Trophoblast cell (in vitro differentiated cells and primary cell): ENCODE measurements at regions not wholly inside any gene's neighbourhood (a gene's known extent, or its start where the extent isn't known, plus 50 kb on each side); places are given as distances from the start of the nearest gene placed in this dataset.

Experiments
- DNase-seq, 2 donors: peaks; one replicate each; pipeline ENCODE4 v3.0.0-alpha.2; 2016
- H2AFZ ChIP-seq: 2 replicates; pipeline ENCODE4 v1.6.1; 2013; ENCODE audit warnings: low read length, moderate library complexity, mild to moderate bottlenecking; ENCODE audit not compliant: insufficient read depth, poor library complexity
- H2AK5ac ChIP-seq: 2 replicates; pipeline ENCODE4 v1.6.1; 2013; ENCODE audit warnings: mild to moderate bottlenecking, low read length
- H2BK120ac ChIP-seq: 2 replicates; pipeline ENCODE4 v1.6.1; 2013; ENCODE audit warnings: low read length, mild to moderate bottlenecking, moderate library complexity; ENCODE audit not compliant: insufficient read depth, poor library complexity
- H2BK12ac ChIP-seq: 2 replicates; pipeline ENCODE4 v1.6.1; 2013; ENCODE audit warnings: mild to moderate bottlenecking, low read length, moderate library complexity
- H2BK5ac ChIP-seq: 2 replicates; pipeline ENCODE4 v1.6.1; 2013; ENCODE audit warnings: low read length, low read depth, moderate library complexity, mild to moderate bottlenecking; ENCODE audit not compliant: poor library complexity
- H3K14ac ChIP-seq: 2 replicates; pipeline ENCODE4 v1.6.1; 2013; ENCODE audit warnings: mild to moderate bottlenecking, low read length
- H3K18ac ChIP-seq: 2 replicates; pipeline ENCODE4 v1.6.1; 2013; ENCODE audit warnings: mild to moderate bottlenecking, low read length
- H3K23ac ChIP-seq: 2 replicates; pipeline ENCODE4 v1.6.1; 2013; ENCODE audit warnings: low read length
- H3K27ac ChIP-seq: 2 replicates; pipeline ENCODE4 v1.5.1; 2013; ENCODE audit warnings: low read depth, mild to moderate bottlenecking, inconsistent platforms, low read length, moderate library complexity
- H3K27me3 ChIP-seq: 2 replicates; pipeline ENCODE4 v1.6.1; 2013; ENCODE audit warnings: inconsistent platforms, mild to moderate bottlenecking, low read length, moderate library complexity; ENCODE audit not compliant: insufficient read depth
- H3K36me3 ChIP-seq, 2 experiments: 1 replicate in 1 of 2; 2 replicates in 1 of 2; pipeline ENCODE4 v1.6.1; 2013; ENCODE audit warnings: low read length in 2 of 2, mild to moderate bottlenecking in 2 of 2, moderate library complexity in 1 of 2; ENCODE audit not compliant: insufficient read depth in 2 of 2, control insufficient read depth in 1 of 2
- H3K4ac ChIP-seq: 2 replicates; pipeline ENCODE4 v1.6.1; 2013; ENCODE audit warnings: low read depth, mild to moderate bottlenecking, low read length, moderate library complexity
- H3K4me1 ChIP-seq, 2 experiments: 1 replicate in 1 of 2; 2 replicates in 1 of 2; pipeline ENCODE4 v1.6.1; 2013; ENCODE audit warnings: low read length in 2 of 2, mild to moderate bottlenecking in 2 of 2, moderate library complexity in 1 of 2; ENCODE audit not compliant: insufficient read depth in 2 of 2, control insufficient read depth in 1 of 2
- H3K4me2 ChIP-seq: 2 replicates; pipeline ENCODE4 v1.6.1; 2013; ENCODE audit warnings: inconsistent platforms, mild to moderate bottlenecking, low read length, moderate library complexity
- H3K4me3 ChIP-seq: 2 replicates; pipeline ENCODE4 v1.5.1; 2013; ENCODE audit warnings: mild to moderate bottlenecking, low read depth, low read length, inconsistent platforms
- H3K79me1 ChIP-seq: one replicate; pipeline ENCODE4 v1.6.1; 2013; ENCODE audit warnings: low read length
- H3K79me2 ChIP-seq: 2 replicates; pipeline ENCODE4 v1.6.1; 2013; ENCODE audit warnings: low read length, mild to moderate bottlenecking; ENCODE audit not compliant: control insufficient read depth, insufficient read depth, poor library complexity
- H3K9ac ChIP-seq: 2 replicates; pipeline ENCODE4 v1.6.1; 2013; ENCODE audit warnings: mild to moderate bottlenecking, low read length
- H3K9me3 ChIP-seq: 2 replicates; pipeline ENCODE4 v1.6.1; 2013; ENCODE audit warnings: low read depth, mild to moderate bottlenecking, control low read depth, inconsistent platforms, low read length; ENCODE audit not compliant: insufficient read depth
- H4K12ac ChIP-seq: 2 replicates; pipeline ENCODE4 v1.6.1; 2013; ENCODE audit warnings: low read depth, mild to moderate bottlenecking, low read length, moderate library complexity
- H4K8ac ChIP-seq: 2 replicates; pipeline ENCODE4 v1.6.1; 2013; ENCODE audit warnings: low read depth, mild to moderate bottlenecking, low read length, moderate library complexity
- H4K91ac ChIP-seq: one replicate; pipeline ENCODE4 v1.6.1; 2013; ENCODE audit warnings: low read depth, mild to moderate bottlenecking, low read length, moderate library complexity
- WGBS: extraction: QIAGEN DNeasy Blood & Tissue Kit; methylation state at CpG from one replicate; pipeline ENCODE4 v1.1.7; 2013; ENCODE audit warnings: missing lambda C conversion rate; ENCODE audit not compliant: insufficient read length, insufficient coverage; ENCODE audit errors: extremely low coverage; 5-methylcytosine and 5-hydroxymethylcytosine counted together

GRCh38 chr15:38111070-38111469 lies 141.6 kb upstream of the SPRED1 start:
- Histone ChIP-seq H3K79me1 (no peaks in the 10 kb centered on the region), H3K36me3 (no peaks in the 10 kb centered on the region), H3K9ac (no peak overlapping the region), H3K27me3 (no peaks in the 10 kb centered on the region), H3K9me3 (no peaks in the 10 kb centered on the region), H4K8ac (no peak overlapping the region), H2AFZ (no peak overlapping the region), H4K91ac (no peak overlapping the region), H3K4me2 (no peak overlapping the region), H3K14ac (no peak overlapping the region), H3K79me2 (no peaks in the 10 kb centered on the region), H3K4me3 (no peak overlapping the region), H2AK5ac (no peak overlapping the region), H4K12ac (no peak overlapping the region), H2BK5ac (no peak overlapping the region), H3K27ac (no peak overlapping the region), H2BK12ac (no peak overlapping the region), H3K4me1 (no peaks in the 10 kb centered on the region), H3K4ac (no peak overlapping the region), H3K18ac (no peak overlapping the region), H3K23ac (no peak overlapping the region), H2BK120ac (no peak overlapping the region)
- WGBS, result no CpG with 5 or more reads among the region's 1 CpG
- no peak for DNase-seq

DNA sequence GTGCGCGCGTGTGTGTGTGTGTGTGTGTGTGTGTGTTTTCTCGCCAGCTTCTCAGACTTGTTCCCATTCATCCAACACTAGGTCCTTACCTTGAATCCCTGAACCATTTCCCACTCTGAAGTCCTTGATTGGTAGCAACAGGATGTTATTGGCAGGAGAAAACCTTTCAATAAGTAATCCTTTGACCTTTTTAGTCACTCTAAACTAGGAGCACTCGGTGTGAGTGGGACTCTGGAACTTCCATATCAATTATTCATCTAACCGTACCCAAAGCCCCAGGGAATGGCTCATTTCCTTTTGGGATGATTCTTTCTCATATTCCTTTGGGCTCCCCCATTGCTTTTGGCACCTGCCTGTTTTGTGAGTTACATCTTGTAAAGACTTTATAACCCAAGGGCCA lies 140.2 kb upstream of the SPRED1 start:
- H3K4me3 ChIP-seq, result no peak overlapping the region
- DNase-seq, result no peak
- H3K9me3 ChIP-seq, result no peaks in the 10 kb centered on the region
- no peaks in the 10 kb centered on the region for H3K79me1 ChIP-seq
- no peaks in the 10 kb centered on the region for H3K79me2 ChIP-seq
- H2BK5ac ChIP-seq, result no peak overlapping the region
- no peak overlapping the region for H3K23ac ChIP-seq
- no peak overlapping the region for H3K9ac ChIP-seq
- no peak overlapping the region for H2AK5ac ChIP-seq
- no CpG with 5 or more reads among the region's 6 CpGs for WGBS
- no peak overlapping the region for H3K14ac ChIP-seq
- H2BK12ac ChIP-seq, result no peak overlapping the region
- H2BK120ac ChIP-seq, result no peak overlapping the region
- no peak overlapping the region for H3K18ac ChIP-seq
- no peak overlapping the region for H3K4me2 ChIP-seq
- H3K27me3 ChIP-seq, result no peaks in the 10 kb centered on the region
- no peak overlapping the region for H4K12ac ChIP-seq
- no peaks in the 10 kb centered on the region for H3K4me1 ChIP-seq
- H3K36me3 ChIP-seq, result no peaks in the 10 kb centered on the region
- no peak overlapping the region for H3K4ac ChIP-seq
- no peak overlapping the region for H3K27ac ChIP-seq
- H2AFZ ChIP-seq, result no peak overlapping the region
- no peak overlapping the region for H4K8ac ChIP-seq
- H4K91ac ChIP-seq, result no peak overlapping the region

GRCh38 chr15:38115121-38115520 lies 137.5 kb upstream of the SPRED1 start:
- no CpG with 5 or more reads among the region's 2 CpGs for WGBS
- Histone ChIP-seq H3K23ac (no peak overlapping the region), H3K18ac (no peak overlapping the region)

DNA sequence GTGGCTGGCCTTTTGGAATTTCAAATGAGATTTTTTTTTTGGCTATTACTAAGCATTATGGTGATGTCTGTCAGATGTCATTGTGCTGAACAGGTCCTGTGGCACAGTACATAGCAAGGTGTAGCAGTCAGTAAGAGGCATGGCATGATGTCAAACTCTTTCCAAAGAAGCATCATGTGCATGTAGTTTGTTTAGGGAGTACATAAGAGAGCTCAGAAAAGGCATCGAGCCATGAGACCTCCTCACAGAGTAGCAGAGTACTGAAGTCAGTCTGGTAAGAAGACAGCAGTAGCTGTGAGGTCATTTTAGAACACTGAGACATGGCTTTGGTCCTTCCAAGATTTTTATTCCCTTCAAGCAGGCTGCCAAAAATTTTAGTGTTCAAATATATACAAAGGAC lies 134.9 kb upstream of the SPRED1 start:
- no peak overlapping the region for H4K8ac ChIP-seq
- no peak overlapping the region for H3K14ac ChIP-seq
- WGBS, result no CpG with 5 or more reads among the region's 1 CpG
- no peak overlapping the region for H2BK12ac ChIP-seq
- no peak overlapping the region for H4K91ac ChIP-seq
- H2AFZ ChIP-seq, result no peak overlapping the region
- H3K4me2 ChIP-seq, result no peak overlapping the region
- no peaks in the 10 kb centered on the region for H3K79me1 ChIP-seq
- H3K23ac ChIP-seq, result no peak overlapping the region
- H3K9ac ChIP-seq, result no peak overlapping the region
- H2BK5ac ChIP-seq, result no peak overlapping the region
- no peak overlapping the region for H2AK5ac ChIP-seq
- H3K79me2 ChIP-seq, result no peaks in the 10 kb centered on the region
- H2BK120ac ChIP-seq, result no peak overlapping the region
- DNase-seq, result no peak
- no peak overlapping the region for H4K12ac ChIP-seq
- no peak overlapping the region for H3K4ac ChIP-seq
- no peaks in the 10 kb centered on the region for H3K36me3 ChIP-seq
- H3K27me3 ChIP-seq, result no peaks in the 10 kb centered on the region
- no peak overlapping the region for H3K18ac ChIP-seq
- H3K27ac ChIP-seq, result no peak overlapping the region
- H3K9me3 ChIP-seq, result no peaks in the 10 kb centered on the region
- no peaks in the 10 kb centered on the region for H3K4me1 ChIP-seq
- H3K4me3 ChIP-seq, result no peak overlapping the region

More at GRCh38 chr15:38115121-38115520, 137.5 kb upstream of the SPRED1 start:
- no peak overlapping the region for H2BK120ac ChIP-seq
- H3K27me3 ChIP-seq, result no peaks in the 10 kb centered on the region
- H3K9me3 ChIP-seq, result no peaks in the 10 kb centered on the region
- H2AFZ ChIP-seq, result no peak overlapping the region
- no peak overlapping the region for H2BK5ac ChIP-seq
- no peak overlapping the region for H4K8ac ChIP-seq
- no peak overlapping the region for H4K12ac ChIP-seq
- no peaks in the 10 kb centered on the region for H3K79me1 ChIP-seq
- no peak overlapping the region for H2BK12ac ChIP-seq
- H3K27ac ChIP-seq, result no peak overlapping the region
- no peaks in the 10 kb centered on the region for H3K79me2 ChIP-seq
- H3K9ac ChIP-seq, result no peak overlapping the region
- H2AK5ac ChIP-seq, result no peak overlapping the region
- H3K4me3 ChIP-seq, result no peak overlapping the region
- H3K4me1 ChIP-seq, result no peaks in the 10 kb centered on the region
- no peak overlapping the region for H3K4ac ChIP-seq
- no peak overlapping the region for H3K4me2 ChIP-seq
- H3K36me3 ChIP-seq, result no peaks in the 10 kb centered on the region
- no peak overlapping the region for H3K14ac ChIP-seq
- no peak for DNase-seq
- no peak overlapping the region for H4K91ac ChIP-seq
